IMR-90 (cell line): ENCODE measurements at regions not wholly inside any gene's neighbourhood (a gene's known extent, or its start where the extent isn't known, plus 50 kb on each side); places are given as distances from the start of the nearest gene placed in this dataset.

Source experiments
- ATAC-seq: fragments of 200-7000 bp; cut with Tn5 transposase; 2 replicates; pipeline ENCODE4 v1.9.1; 2020; ENCODE audit warnings: low read depth, mild to moderate bottlenecking, moderate library complexity
- BruUV-seq: library from RNA; stranded (reverse); fragments of 400-500 nt; replicated peaks from 2 replicates; lab custom pipeline; 2021; lab: Mats Ljungman, UMichigan
- CTCF ChIA-PET: fragments of 300-600 bp; formaldehyde crosslinking; extraction: SDS; loops from one replicate; lab custom pipeline; 2021; ENCODE audit warnings: antibody characterized with exemption; lab: Yijun Ruan, JAX
- POLR2A ChIA-PET: fragments of 300-600 bp; sonication (Branson Sonifier 250); formaldehyde crosslinking; loops from one replicate; lab custom pipeline; 2022; ENCODE audit warnings: antibody characterized with exemption; ENCODE audit not compliant: unreplicated experiment; lab: Charles Lee
- DNase-seq: peaks from one replicate; pipeline ENCODE4 v3.0.0; 2013
- H2AFZ ChIP-seq: replicated peaks from 2 replicates; pipeline ENCODE3; 2013; ENCODE audit warnings: low read length, mild to moderate bottlenecking; ENCODE audit not compliant: poor library complexity
- H2AK5ac ChIP-seq: 2 replicates; pipeline ENCODE4 v1.6.1; 2013; ENCODE audit warnings: low read depth, low read length, inconsistent platforms
- H2AK9ac ChIP-seq: replicated peaks from 2 replicates; pipeline ENCODE3; 2013; ENCODE audit warnings: mild to moderate bottlenecking, low read depth, low read length, moderate library complexity; ENCODE audit not compliant: poor library complexity
- H2BK120ac ChIP-seq: 2 replicates; pipeline ENCODE4 v1.6.1; 2013; ENCODE audit warnings: low read depth, low read length, inconsistent platforms
- H2BK15ac ChIP-seq: 3 replicates; pipeline ENCODE4 v1.6.1; 2013; ENCODE audit warnings: low read depth, low read length, inconsistent platforms
- H2BK20ac ChIP-seq: 2 replicates; pipeline ENCODE4 v1.6.1; 2013; ENCODE audit warnings: low read depth, mild to moderate bottlenecking, inconsistent platforms, low read length, moderate library complexity
- H2BK5ac ChIP-seq: 2 replicates; pipeline ENCODE4 v1.6.1; 2013; ENCODE audit warnings: mild to moderate bottlenecking, low read depth, low read length, inconsistent platforms; ENCODE audit not compliant: poor library complexity, severe bottlenecking
- H3K14ac ChIP-seq: replicated peaks from 2 replicates; pipeline ENCODE4 v1.6.1; 2013; ENCODE audit warnings: low read depth, low read length, inconsistent platforms
- H3K18ac ChIP-seq: 2 replicates; pipeline ENCODE4 v1.6.1; 2013; ENCODE audit warnings: low read depth, low read length, control low read depth
- H3K23ac ChIP-seq: 2 replicates; pipeline ENCODE4 v1.6.1; 2013; ENCODE audit warnings: low read depth, low read length, inconsistent platforms
- H3K27ac ChIP-seq: 2 replicates; pipeline ENCODE4 v1.5.1; 2013; ENCODE audit warnings: mild to moderate bottlenecking, control low read depth, low read length; ENCODE audit not compliant: insufficient read depth
- H3K27me3 ChIP-seq: 2 replicates; pipeline ENCODE4 v1.6.1; 2013; ENCODE audit warnings: low read length; ENCODE audit not compliant: control insufficient read depth, insufficient read depth
- H3K36me3 ChIP-seq: 2 replicates; pipeline ENCODE4 v1.6.1; 2013; ENCODE audit warnings: low read length, mixed read lengths; ENCODE audit not compliant: control insufficient read depth, insufficient read depth
- H3K4ac ChIP-seq: 2 replicates; pipeline ENCODE4 v1.6.1; 2013; ENCODE audit warnings: low read depth, low read length, inconsistent platforms
- H3K4me1 ChIP-seq: 2 replicates; pipeline ENCODE4 v1.6.1; 2013; ENCODE audit warnings: low read length, mixed read lengths; ENCODE audit not compliant: control insufficient read depth, insufficient read depth
- H3K4me2 ChIP-seq: 2 replicates; pipeline ENCODE4 v1.6.1; 2013; ENCODE audit warnings: low read depth, mild to moderate bottlenecking, control low read depth, low read length, moderate library complexity
- H3K4me3 ChIP-seq: 2 replicates; pipeline ENCODE4 v1.5.1; 2013; ENCODE audit warnings: low read depth, mild to moderate bottlenecking, control low read depth, low read length, moderate library complexity; ENCODE audit not compliant: insufficient read depth
- H3K56ac ChIP-seq: 2 replicates; pipeline ENCODE4 v1.6.1; 2013; ENCODE audit warnings: low read length, inconsistent platforms; ENCODE audit not compliant: insufficient read depth; ENCODE audit errors: extremely low read depth
- H3K79me1 ChIP-seq, 2 experiments: 2 replicates each; pipeline ENCODE4 v1.6.1; 2013; ENCODE audit warnings: low read length in 2 of 2, inconsistent platforms in 1 of 2, low read depth in 1 of 2
- H3K9ac ChIP-seq: 2 replicates; pipeline ENCODE4 v1.6.1; 2013; ENCODE audit warnings: low read depth, low read length, control low read depth
- H3K9me1 ChIP-seq: 2 replicates; pipeline ENCODE4 v1.6.1; 2013; ENCODE audit warnings: low read length, inconsistent platforms; ENCODE audit not compliant: insufficient read depth
- H3K9me3 ChIP-seq: 2 replicates; pipeline ENCODE4 v1.6.1; 2013; ENCODE audit warnings: low read length; ENCODE audit not compliant: control insufficient read depth, insufficient read depth
- H4K20me1 ChIP-seq: 2 replicates; pipeline ENCODE4 v1.6.1; 2013; ENCODE audit warnings: low read length, inconsistent platforms; ENCODE audit not compliant: insufficient read depth
- H4K5ac ChIP-seq: 2 replicates; pipeline ENCODE4 v1.6.1; 2013; ENCODE audit warnings: mild to moderate bottlenecking, low read depth, low read length, control low read depth
- H4K8ac ChIP-seq, 2 experiments: 2 replicates each; pipeline ENCODE4 v1.6.1; 2013; ENCODE audit warnings: low read depth in 2 of 2, low read length in 2 of 2, control low read depth in 1 of 2, inconsistent platforms in 1 of 2
- H4K91ac ChIP-seq: 2 replicates; pipeline ENCODE4 v1.6.1; 2013; ENCODE audit warnings: low read depth, low read length, inconsistent platforms; ENCODE audit not compliant: insufficient read depth
- BHLHE40 ChIP-seq: fragments of 150-350 bp; IDR thresholded peaks from 2 replicates; pipeline ENCODE4 v1.6.1; 2016; ENCODE audit warnings: mild to moderate bottlenecking, low read depth, low read length
- CEBPB ChIP-seq: IDR thresholded peaks from 2 replicates; pipeline ENCODE4 v1.6.1; 2012; ENCODE audit warnings: low read depth, low read length, improper control_type of control experiment
- CHD1 ChIP-seq: IDR thresholded peaks from 2 replicates; pipeline ENCODE4 v1.6.1; 2012; ENCODE audit warnings: low read depth, low read length, improper control_type of control experiment
- FOS ChIP-seq: fragments of 150-350 bp; IDR thresholded peaks from 2 replicates; pipeline ENCODE4 v1.6.1; 2016; ENCODE audit warnings: low read depth, low read length
- MAFK ChIP-seq: IDR thresholded peaks from 2 replicates; pipeline ENCODE4 v1.6.1; 2012; ENCODE audit warnings: low read depth, low read length, improper control_type of control experiment
- MAZ ChIP-seq: IDR thresholded peaks from 2 replicates; pipeline ENCODE4 v1.6.1; 2012; ENCODE audit warnings: low read depth, mild to moderate bottlenecking, low read length, improper control_type of control experiment, moderate library complexity, borderline replicate concordance
- MXI1 ChIP-seq: IDR thresholded peaks from 2 replicates; pipeline ENCODE4 v1.6.1; 2012; ENCODE audit warnings: low read depth, mild to moderate bottlenecking, low read length, moderate library complexity, borderline replicate concordance
- NFE2L2 ChIP-seq: fragments of 150-350 bp; IDR thresholded peaks from 2 replicates; pipeline ENCODE4 v1.6.1; 2016; ENCODE audit warnings: low read depth, mild to moderate bottlenecking, low read length
- POLR2A ChIP-seq: IDR thresholded peaks from 2 replicates; pipeline ENCODE4 v1.6.1; 2012; ENCODE audit warnings: mild to moderate bottlenecking, low read depth, low read length
- RAD21 ChIP-seq: IDR thresholded peaks from 2 replicates; pipeline ENCODE4 v1.6.1; 2012; ENCODE audit warnings: low read length, improper control_type of control experiment
- RCOR1 ChIP-seq: IDR thresholded peaks from 2 replicates; pipeline ENCODE4 v1.6.1; 2012; ENCODE audit warnings: mild to moderate bottlenecking, low read length, improper control_type of control experiment; ENCODE audit not compliant: insufficient replicate concordance
- RFX5 ChIP-seq: IDR thresholded peaks from 2 replicates; pipeline ENCODE4 v1.8.0; 2012; ENCODE audit warnings: low read depth, mild to moderate bottlenecking, low read length, moderate library complexity
- SMC3 ChIP-seq: fragments of 150-350 bp; IDR thresholded peaks from 2 replicates; pipeline ENCODE4 v1.6.1; 2016; ENCODE audit warnings: low read depth, mild to moderate bottlenecking, antibody characterized with exemption, low read length, moderate library complexity
- WGBS, 2 experiments: methylation state at CpG; one replicate each; pipeline versions ENCODE4 v1.1.5 to v1.1.7; 2013; ENCODE audit warnings: missing lambda C conversion rate in 2 of 2; ENCODE audit not compliant: insufficient read length in 1 of 2; ENCODE audit errors: extremely low coverage in 2 of 2; 5-methylcytosine and 5-hydroxymethylcytosine counted together
- dilution Hi-C: fragments of 300-500 bp; cut with HindIII; formaldehyde crosslinking; loops from one replicate; pipeline ENCODE4 v1.14.3; 2018; ENCODE audit warnings: low sequenced_read_pairs; ENCODE audit not compliant: unreplicated experiment
- in situ Hi-C: fragments of 300-500 bp; cut with MboI; formaldehyde crosslinking; loops from 3 replicates; pipeline ENCODE4 v1.14.3; 2019; ENCODE audit warnings: low sequenced_read_pairs, inconsistent platforms, mixed read lengths
- intact Hi-C: fragments of 100-400 bp; cut with micrococcal nuclease; formaldehyde crosslinking; loops from 2 replicates; pipeline ENCODE4 v1.10.0; 2022
- TF ChIP-seq, protein P1 (sequence below): fragments of 150-350 bp; IDR thresholded peaks from 2 replicates; pipeline ENCODE4 v1.6.1; 2016; ENCODE audit warnings: low read depth, mild to moderate bottlenecking, low read length, moderate library complexity, borderline replicate concordance
- TF ChIP-seq, protein P2 (sequence below): conservative IDR thresholded peaks from 2 replicates; pipeline ENCODE4 v1.5.1; 2012; ENCODE audit warnings: mild to moderate bottlenecking, low read depth, low read length, improper control_type of control experiment
- TF ChIP-seq, protein P3 (sequence below): fragments of 150-350 bp; IDR thresholded peaks from 2 replicates; pipeline ENCODE4 v1.6.1; 2017; ENCODE audit warnings: mild to moderate bottlenecking, antibody characterized with exemption, low read length, low read depth

DNA sequence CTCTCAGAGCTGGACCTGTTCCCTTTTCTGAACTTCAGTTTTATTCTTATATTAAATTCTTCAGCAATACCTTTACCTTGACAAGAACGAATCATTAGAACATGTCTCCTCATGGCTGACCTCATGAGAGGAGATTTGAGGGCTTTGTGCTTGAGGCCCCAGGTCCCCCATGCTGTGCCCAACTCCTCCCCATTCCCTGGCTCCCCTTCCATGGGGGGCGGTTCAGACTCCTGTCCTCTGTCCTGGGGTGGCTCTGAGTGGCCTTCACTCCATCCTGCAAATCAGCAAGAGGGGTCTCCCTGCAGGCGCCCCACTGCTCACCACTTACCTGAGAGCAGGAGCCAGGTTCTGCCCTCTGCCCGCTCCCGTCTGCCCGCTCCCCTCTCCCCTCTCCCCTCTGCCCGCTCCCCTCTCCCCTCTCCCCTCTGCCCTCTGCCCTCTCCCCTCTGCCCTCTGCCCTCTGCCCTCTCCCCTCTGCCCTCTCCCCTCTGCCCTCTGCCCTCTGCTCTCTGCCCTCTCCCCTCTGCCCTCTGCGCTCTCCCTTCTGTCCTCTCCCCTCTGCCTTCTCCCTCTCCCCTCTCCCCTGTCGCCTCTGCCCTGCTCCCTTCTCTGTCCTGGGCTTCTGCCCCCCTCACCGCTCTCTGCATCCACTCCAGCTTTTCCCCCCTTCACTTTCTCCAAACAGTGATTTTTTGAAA is 98.7 kb upstream of the ALKAL2 start:
- no peaks in the 10 kb centered on the region for H3K79me1 ChIP-seq
- no peak overlapping the region for H4K5ac ChIP-seq
- H2BK15ac ChIP-seq: no peak overlapping the region
- H3K56ac ChIP-seq: no peak overlapping the region
- no TSS peak for BruUV-seq
- TF ChIP-seq, protein P1, sequence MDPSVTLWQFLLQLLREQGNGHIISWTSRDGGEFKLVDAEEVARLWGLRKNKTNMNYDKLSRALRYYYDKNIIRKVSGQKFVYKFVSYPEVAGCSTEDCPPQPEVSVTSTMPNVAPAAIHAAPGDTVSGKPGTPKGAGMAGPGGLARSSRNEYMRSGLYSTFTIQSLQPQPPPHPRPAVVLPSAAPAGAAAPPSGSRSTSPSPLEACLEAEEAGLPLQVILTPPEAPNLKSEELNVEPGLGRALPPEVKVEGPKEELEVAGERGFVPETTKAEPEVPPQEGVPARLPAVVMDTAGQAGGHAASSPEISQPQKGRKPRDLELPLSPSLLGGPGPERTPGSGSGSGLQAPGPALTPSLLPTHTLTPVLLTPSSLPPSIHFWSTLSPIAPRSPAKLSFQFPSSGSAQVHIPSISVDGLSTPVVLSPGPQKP: no peak
- no peak for TF ChIP-seq NFE2L2
- TF ChIP-seq BHLHE40: no peak
- no peak for TF ChIP-seq CEBPB
- TF ChIP-seq FOS: no peak
- no peak for TF ChIP-seq RFX5
- no peak for TF ChIP-seq MAFK
- no peak for TF ChIP-seq MXI1
- TF ChIP-seq RAD21: no peak
- TF ChIP-seq, protein P2, sequence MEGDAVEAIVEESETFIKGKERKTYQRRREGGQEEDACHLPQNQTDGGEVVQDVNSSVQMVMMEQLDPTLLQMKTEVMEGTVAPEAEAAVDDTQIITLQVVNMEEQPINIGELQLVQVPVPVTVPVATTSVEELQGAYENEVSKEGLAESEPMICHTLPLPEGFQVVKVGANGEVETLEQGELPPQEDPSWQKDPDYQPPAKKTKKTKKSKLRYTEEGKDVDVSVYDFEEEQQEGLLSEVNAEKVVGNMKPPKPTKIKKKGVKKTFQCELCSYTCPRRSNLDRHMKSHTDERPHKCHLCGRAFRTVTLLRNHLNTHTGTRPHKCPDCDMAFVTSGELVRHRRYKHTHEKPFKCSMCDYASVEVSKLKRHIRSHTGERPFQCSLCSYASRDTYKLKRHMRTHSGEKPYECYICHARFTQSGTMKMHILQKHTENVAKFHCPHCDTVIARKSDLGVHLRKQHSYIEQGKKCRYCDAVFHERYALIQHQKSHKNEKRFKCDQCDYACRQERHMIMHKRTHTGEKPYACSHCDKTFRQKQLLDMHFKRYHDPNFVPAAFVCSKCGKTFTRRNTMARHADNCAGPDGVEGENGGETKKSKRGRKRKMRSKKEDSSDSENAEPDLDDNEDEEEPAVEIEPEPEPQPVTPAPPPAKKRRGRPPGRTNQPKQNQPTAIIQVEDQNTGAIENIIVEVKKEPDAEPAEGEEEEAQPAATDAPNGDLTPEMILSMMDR: no peak
- TF ChIP-seq CHD1: no peak
- TF ChIP-seq POLR2A: no peak
- no peak for TF ChIP-seq MAZ
- TF ChIP-seq RCOR1: no peak
- TF ChIP-seq SMC3: no peak
- TF ChIP-seq, protein P3, sequence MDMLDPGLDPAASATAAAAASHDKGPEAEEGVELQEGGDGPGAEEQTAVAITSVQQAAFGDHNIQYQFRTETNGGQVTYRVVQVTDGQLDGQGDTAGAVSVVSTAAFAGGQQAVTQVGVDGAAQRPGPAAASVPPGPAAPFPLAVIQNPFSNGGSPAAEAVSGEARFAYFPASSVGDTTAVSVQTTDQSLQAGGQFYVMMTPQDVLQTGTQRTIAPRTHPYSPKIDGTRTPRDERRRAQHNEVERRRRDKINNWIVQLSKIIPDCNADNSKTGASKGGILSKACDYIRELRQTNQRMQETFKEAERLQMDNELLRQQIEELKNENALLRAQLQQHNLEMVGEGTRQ: no peak
- H2AK9ac ChIP-seq: no peak overlapping the region
- in situ Hi-C loops (no loop called here), dilution Hi-C loops (no loop called here), intact Hi-C loops (no loop called here)
- ChIA-PET POLR2A (no interaction called here), CTCF (no interaction called here)
- H2AFZ ChIP-seq: no peak overlapping the region
- H3K9ac ChIP-seq: no peak overlapping the region
- H3K4me1 ChIP-seq: no peaks in the 10 kb centered on the region
- WGBS, 2 experiments: 60% methylated on average over 1 of the region's 10 CpGs; no CpG with 5 or more reads in 1 of the 2 experiments
- no peak overlapping the region for H3K4ac ChIP-seq
- H2BK120ac ChIP-seq: no peak overlapping the region
- peaks cover 34% of the 10 kb centered on the region for H3K9me3 ChIP-seq
- no peak overlapping the region for H3K4me2 ChIP-seq
- no peak for DNase-seq
- no peaks in the 10 kb centered on the region for H3K36me3 ChIP-seq
- no peak overlapping the region for H3K27ac ChIP-seq
- H3K18ac ChIP-seq: no peak overlapping the region
- H4K20me1 ChIP-seq: no peaks in the 10 kb centered on the region
- H2BK5ac ChIP-seq: no peak overlapping the region
- no peak overlapping the region for H4K91ac ChIP-seq
- no peaks in the 10 kb centered on the region for H3K9me1 ChIP-seq
- H2AK5ac ChIP-seq: no peak overlapping the region
- H3K14ac ChIP-seq: no peak overlapping the region
- no peak overlapping the region for H4K8ac ChIP-seq
- H3K4me3 ChIP-seq: no peak overlapping the region
- H3K27me3 ChIP-seq: no peaks in the 10 kb centered on the region
- ATAC-seq: no peak
- no peak overlapping the region for H3K23ac ChIP-seq
- no peak overlapping the region for H2BK20ac ChIP-seq
